ENCODE measurements at regions not wholly inside any gene's neighbourhood (a gene's known extent, or its start where the extent isn't known, plus 50 kb on each side); places are given as distances from the start of the nearest gene placed in this dataset.

GRCh38 chr5:145471831-145472612, 363.1 kb downstream of the PRELID2 start (continued):
- TF ChIP-seq NFIC (IDR thresholded peaks at IDR 0.05) (0 out of 2 replicates have a peak, but pooled peaks have one; percentile 23), CBFA2T3 (IDR thresholded peaks at IDR 0.05) (peak; percentile 45; the same call in 1 of the 2 replicates), BHLHE40 (IDR thresholded peaks at IDR 0.05; ENCODE audit: low read length) (no peak), TRIM28 (IDR thresholded peaks at IDR 0.05) (no peak), NFATC3 (IDR thresholded peaks at IDR 0.05) (no peak), ZFPM2 (CRISPR knock-in tag; IDR thresholded peaks at IDR 0.05) (no peak), ZNF146 (CRISPR knock-in tag; IDR thresholded peaks at IDR 0.05; ENCODE audit: unreplicated experiment) (no peak), RBM34 (IDR thresholded peaks at IDR 0.05; ENCODE audit: borderline replicate concordance, insufficient read depth, low read length) (no peak), ZBTB43 (CRISPR knock-in tag; IDR thresholded peaks at IDR 0.05) (no peak), THRA (IDR thresholded peaks at IDR 0.05) (no peak), IFI16 (CRISPR knock-in tag; IDR thresholded peaks at IDR 0.05) (no peak), SMARCE1 (IDR thresholded peaks at IDR 0.05) (no peak), FOSL1 (tag; conservative IDR thresholded peaks at IDR 0.05) (peak; percentile 41), MLLT1 (IDR thresholded peaks at IDR 0.05) (no peak)

Data from K562 (cell line).